DMS153 (cell line): ENCODE measurements at regions not wholly inside any gene's neighbourhood (a gene's known extent, or its start where the extent isn't known, plus 50 kb on each side); places are given as distances from the start of the nearest gene placed in this dataset.
"Not testable (repeated sequence)": the region's sequence is repeated elsewhere in the genome, so short reads cannot be mapped to it uniquely, and the experiment has no call there.

ENCODE experiments used
- DNase-seq: peaks from one replicate; lab custom pipeline; 2025; lab: John Stamatoyannopoulos, UW

- no peak for DNase-seq
Measured at GRCh38 chr17:72366626-72367025, 245.8 kb downstream of the SOX9 start.

DNA sequence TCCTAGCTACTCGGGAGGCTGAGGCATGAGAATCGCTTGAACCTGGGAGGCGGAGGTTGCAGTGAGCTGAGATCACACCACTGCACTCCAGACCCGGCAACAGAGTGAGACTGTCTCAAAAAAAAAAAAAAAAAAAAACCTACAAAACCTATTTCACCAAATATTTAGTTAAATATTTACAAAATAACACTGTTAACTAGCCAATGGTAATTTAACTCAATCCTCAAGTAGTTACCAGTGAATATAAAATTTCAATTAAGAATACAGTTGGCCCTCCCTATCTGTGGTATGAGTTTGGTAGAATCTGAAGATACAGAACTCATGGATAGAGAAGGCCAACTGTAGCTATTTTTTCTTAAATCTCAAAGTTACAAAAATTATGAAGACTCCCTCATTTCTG is 247.4 kb downstream of the SOX9 start:
- no peak for DNase-seq

DNA sequence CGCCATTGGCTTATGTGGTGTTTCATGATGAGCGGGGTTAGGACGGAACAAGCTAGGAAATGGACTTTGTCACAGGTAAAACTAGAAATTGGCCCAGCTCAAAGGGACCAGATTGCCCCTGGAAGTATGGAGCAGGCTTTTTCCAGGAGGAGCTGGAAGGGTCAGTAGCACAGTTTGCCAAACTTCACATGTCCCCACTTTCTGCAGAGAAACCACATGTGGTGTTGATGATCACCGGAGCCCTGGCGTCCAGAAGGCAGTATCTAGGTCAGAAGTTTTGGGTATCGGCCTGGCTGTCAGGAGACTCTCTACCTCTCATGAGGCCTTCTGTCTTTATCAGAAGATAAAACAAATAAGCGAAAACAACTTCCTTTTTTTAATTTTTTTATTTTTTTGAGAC is 248.5 kb downstream of the SOX9 start:
- DNase-seq, result no peak

- DNase-seq, result no peak
Measured at GRCh38 chr17:72370819-72371218, 250.0 kb downstream of the SOX9 start.

GRCh38 chr17:72372185-72372584 is 251.4 kb downstream of the SOX9 start:
- DNase-seq, result no peak

DNA sequence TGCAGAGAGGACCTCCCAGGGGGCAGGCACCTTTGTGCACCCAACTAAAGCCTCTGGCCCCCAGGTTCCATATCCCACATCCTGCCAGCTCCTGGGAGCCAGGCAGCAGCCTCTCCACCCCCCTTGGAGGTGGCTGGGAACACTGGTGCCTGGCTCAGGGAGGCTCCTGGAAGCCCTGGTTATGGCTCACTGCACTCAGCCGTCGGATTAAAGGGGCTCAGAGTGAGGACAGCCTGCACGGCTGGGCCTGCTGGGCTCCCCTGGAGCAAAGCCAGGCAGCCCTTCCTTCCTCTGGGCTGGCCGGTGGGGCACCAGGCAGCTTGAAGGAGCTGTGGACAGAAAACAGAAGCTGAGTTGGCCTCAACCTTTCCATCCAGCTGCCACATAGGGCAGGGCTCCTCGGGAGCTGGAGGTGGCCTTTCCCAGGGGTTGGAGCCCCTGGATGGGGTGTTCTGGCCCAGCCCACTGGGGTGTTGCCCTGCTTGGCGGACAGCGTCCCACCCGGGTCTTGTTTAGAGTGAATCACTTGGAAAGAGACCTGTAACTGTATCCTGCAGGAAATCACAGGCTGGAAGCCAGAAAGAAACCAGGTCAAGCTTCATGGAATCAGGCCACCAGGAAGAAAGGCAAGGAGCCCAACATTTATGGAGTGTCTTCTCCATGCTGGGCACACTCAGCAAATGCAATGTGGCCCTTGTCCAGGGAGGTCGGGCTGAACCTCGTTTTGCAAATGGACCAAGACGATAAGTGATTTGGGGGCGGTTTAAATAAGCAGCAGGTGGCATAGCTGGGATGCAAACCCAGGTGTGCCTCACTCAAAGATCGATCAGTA is 253.3 kb downstream of the SOX9 start:
- DNase-seq, result no peak

GRCh38 chr17:72376526-72377345 is 255.9 kb downstream of the SOX9 start:
- DNase-seq, result no peak

GRCh38 chr17:72378414-72379390 is 257.9 kb downstream of the SOX9 start:
- no peak for DNase-seq

GRCh38 chr17:72379516-72379915 is 258.7 kb downstream of the SOX9 start:
- DNase-seq, result no peak

GRCh38 chr17:72380120-72380519 is 259.3 kb downstream of the SOX9 start:
- DNase-seq, result no peak

GRCh38 chr17:72380737-72381136 is 259.9 kb downstream of the SOX9 start:
- no peak for DNase-seq

DNA sequence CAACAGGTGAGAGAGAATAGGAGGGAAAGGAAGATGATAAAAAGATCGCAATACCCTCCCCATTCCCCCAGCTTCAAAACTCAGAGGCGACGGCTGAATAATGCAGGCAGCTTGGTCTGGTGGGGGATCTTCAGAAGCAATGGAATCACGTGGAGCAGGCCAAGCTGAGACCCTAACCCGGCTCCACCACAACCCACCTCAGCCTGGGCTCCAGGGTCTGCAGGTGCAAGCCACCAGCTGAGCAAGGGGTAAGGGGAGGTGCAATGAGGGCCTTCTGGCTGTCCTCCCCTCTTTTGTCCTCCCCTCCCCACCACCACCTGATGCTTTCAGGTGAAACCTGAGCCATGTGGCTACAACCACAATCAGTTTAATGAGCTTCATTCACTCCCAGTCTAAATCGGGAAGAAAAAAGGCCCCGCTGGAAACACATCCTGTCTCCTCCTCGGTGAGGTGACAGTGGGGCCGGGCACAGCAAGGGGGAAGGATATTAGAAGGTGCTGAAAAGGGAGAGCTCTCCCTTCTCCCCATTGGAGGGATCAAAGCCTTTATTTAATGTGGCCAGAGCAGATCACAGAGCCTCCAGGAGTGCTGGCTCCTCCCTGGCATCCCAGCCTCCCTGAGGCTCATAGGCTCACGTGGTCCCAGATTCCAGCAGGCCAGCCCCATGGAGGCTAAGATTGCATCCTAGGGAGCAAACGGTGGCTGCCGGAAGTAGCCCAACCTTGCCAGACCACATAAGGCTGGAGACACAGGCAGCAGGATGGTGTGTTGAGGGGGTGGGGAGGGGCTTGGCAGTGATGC is 261.0 kb downstream of the SOX9 start:
- DNase-seq, result peak; percentile 85

GRCh38 chr17:72382971-72383722 is 262.3 kb downstream of the SOX9 start:
- no peak for DNase-seq

DNA sequence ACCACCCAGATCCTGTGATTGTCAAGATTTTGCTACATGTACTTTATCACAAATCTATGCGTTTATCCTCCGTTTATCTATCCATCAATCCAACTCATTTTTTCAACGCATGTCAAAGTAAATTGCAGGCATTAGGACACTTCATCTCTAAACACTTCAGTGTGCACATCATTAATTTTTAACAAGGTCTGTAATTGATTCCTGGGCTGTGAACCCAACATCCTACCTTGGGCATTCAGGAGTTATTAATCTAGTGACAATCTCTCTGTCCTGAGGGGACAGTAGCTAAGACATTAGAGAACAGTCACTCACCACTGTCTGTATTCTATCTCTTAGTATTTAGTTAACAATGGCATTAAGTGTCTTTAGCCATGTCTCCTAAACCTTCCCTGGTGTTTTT is 264.7 kb downstream of the SOX9 start:
- no peak for DNase-seq

- DNase-seq, result not testable (repeated sequence)
Measured at GRCh38 chr17:72386173-72386572, 265.4 kb downstream of the SOX9 start.

GRCh38 chr17:72386619-72387237 is 265.9 kb downstream of the SOX9 start:
- DNase-seq, result no peak

GRCh38 chr17:72387487-72387886 is 266.7 kb downstream of the SOX9 start:
- DNase-seq, result no peak

DNA sequence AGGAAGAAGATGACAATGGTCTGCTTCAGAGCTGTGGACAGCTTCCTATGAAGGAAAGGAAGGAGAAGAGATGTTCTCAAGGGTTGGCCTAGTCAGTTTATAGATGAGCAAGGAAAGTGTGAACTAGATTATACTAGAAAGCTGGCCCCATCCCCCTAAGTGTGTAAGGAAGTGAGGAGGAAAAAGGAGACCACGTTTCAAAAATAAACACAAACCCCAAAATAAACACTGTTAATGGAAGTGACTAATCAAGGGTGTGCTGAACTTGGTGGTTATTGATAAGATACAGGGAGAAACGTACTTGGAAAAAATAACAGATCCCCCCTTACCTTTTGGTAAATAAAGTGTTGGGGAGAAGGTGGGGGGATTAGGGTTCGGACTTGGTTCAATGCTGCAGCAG is 267.1 kb downstream of the SOX9 start:
- no peak for DNase-seq

DNA sequence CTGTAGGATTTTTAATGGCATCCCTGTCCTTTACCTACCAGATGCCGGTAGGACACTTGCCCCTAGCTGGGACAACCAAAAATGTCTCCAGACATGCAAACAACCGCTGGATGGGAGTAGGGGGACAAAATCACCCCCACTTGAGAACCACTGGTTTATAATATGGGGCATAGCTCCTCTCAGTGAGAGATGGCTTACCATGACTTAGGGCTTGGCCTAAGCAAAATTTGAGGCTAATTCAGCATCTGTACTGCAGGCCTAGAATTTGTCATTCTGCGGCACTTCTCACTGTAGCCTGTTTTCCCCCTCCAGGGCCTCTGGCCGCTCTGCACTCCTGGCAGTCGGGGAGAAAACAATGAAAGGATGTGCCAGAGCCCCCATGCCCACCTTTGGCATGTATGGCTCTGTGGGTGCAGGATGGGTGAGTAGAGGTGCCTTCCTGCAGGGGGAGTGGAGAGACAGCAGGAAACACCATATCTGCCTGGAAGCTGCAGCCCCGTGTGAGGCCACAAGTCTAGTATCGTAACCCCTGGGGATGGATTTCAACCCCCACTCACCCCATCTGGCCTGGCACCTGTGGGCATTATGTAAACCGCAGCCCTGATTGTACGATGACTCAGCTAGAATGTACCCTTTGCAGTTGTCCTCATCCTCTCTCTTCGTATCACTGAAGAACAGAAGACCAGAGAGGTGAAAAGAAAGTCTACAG is 268.1 kb downstream of the SOX9 start:
- no peak for DNase-seq
